Smooth muscle cell (in vitro differentiated cells): ENCODE measurements at regions not wholly inside any gene's neighbourhood (a gene's known extent, or its start where the extent isn't known, plus 50 kb on each side); places are given as distances from the start of the nearest gene placed in this dataset.
A peak's percentile ranks its signal among the peaks of the same experiment; 100 is the strongest.

Source experiments
- DNase-seq: peaks from one replicate; lab custom pipeline; 2025; ENCODE audit not compliant: unreplicated experiment; lab: John Stamatoyannopoulos, UW
- H2AFZ ChIP-seq: fragments of 200-600 bp; sonication (generic); 2 replicates; pipeline ENCODE4 v1.6.0; 2016; ENCODE audit warnings: antibody characterized with exemption, low read depth, mild to moderate bottlenecking
- H3F3A ChIP-seq: fragments of 200-600 bp; sonication (generic); 2 replicates; pipeline ENCODE4 v1.6.0; 2017; ENCODE audit warnings: antibody characterized with exemption, low read depth
- H3K27ac ChIP-seq: fragments of 200-600 bp; sonication (generic); 2 replicates; pipeline ENCODE4 v1.5.1; 2016; ENCODE audit warnings: low read depth, mild to moderate bottlenecking
- H3K27me3 ChIP-seq: fragments of 200-600 bp; sonication (generic); 2 replicates; pipeline ENCODE4 v1.6.1; 2016; ENCODE audit warnings: low read depth, mild to moderate bottlenecking
- H3K36me3 ChIP-seq: fragments of 200-600 bp; sonication (generic); 2 replicates; pipeline ENCODE4 v1.5.1; 2016; ENCODE audit warnings: low read depth
- H3K4me1 ChIP-seq: fragments of 200-600 bp; sonication (generic); 2 replicates; pipeline ENCODE4 v1.5.1; 2016; ENCODE audit warnings: low read depth
- H3K4me2 ChIP-seq: fragments of 200-600 bp; sonication (generic); 2 replicates; pipeline ENCODE4 v1.6.0; 2016; ENCODE audit warnings: mild to moderate bottlenecking
- H3K4me3 ChIP-seq: fragments of 200-600 bp; sonication (generic); 2 replicates; pipeline ENCODE4 v1.5.1; 2016; ENCODE audit warnings: mild to moderate bottlenecking
- H3K79me2 ChIP-seq: fragments of 200-600 bp; sonication (generic); 2 replicates; pipeline ENCODE4 v1.6.0; 2016; ENCODE audit warnings: low read depth, mild to moderate bottlenecking
- H3K9ac ChIP-seq: fragments of 200-600 bp; sonication (generic); 2 replicates; pipeline ENCODE4 v1.6.0; 2016; ENCODE audit warnings: low read depth
- H3K9me3 ChIP-seq: fragments of 200-600 bp; sonication (generic); replicated peaks from 2 replicates; pipeline ENCODE4 v1.5.1; 2016; ENCODE audit warnings: low read depth
- H4K20me1 ChIP-seq: fragments of 200-600 bp; sonication (generic); 2 replicates; pipeline ENCODE4 v1.6.0; 2016; ENCODE audit warnings: low read depth
- WGBS: methylation state at CpG from one replicate; pipeline ENCODE4 v1.1.7; 2016; ENCODE audit warnings: low lambda C conversion rate; 5-methylcytosine and 5-hydroxymethylcytosine counted together
- TF ChIP-seq, protein P1 (sequence below): fragments of 200-600 bp; sonication (generic); IDR thresholded peaks from 2 replicates; pipeline ENCODE4 v1.5.1; 2017; ENCODE audit warnings: borderline replicate concordance, mild to moderate bottlenecking, antibody characterized with exemption; ENCODE audit not compliant: insufficient read depth, poor library complexity, severe bottlenecking

DNA sequence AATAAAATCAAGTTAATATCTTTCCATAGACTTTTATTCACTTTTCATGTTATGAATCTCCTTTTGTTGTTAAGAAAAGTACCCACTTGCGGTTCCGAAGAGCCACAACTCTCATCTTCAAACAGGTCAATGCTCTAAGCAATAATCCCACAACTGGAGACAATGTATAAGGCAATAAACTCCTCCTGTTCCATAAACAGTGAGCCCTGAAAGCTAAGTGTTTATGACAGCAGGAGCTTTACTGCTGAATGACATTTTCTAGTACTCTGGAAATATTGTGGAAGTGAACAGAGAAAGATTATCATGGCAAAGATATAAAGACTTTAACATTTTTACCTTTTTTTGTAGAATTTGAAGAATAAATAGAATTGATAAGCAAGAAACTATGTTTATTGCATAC lies 213.5 kb upstream of the MBL2 start:
- H3K27ac ChIP-seq, result no peak overlapping the region
- H3K36me3 ChIP-seq, result no peaks in the 10 kb centered on the region
- H3K79me2 ChIP-seq, result no peaks in the 10 kb centered on the region
- no peak overlapping the region for H3K4me3 ChIP-seq
- no peaks in the 10 kb centered on the region for H4K20me1 ChIP-seq
- WGBS, result 73% methylated on average over 2 of the region's 2 CpGs
- H3K27me3 ChIP-seq, result no peaks in the 10 kb centered on the region
- H2AFZ ChIP-seq, result peak overlapping the region; percentile 28
- H3K9me3 ChIP-seq, result no peaks in the 10 kb centered on the region
- H3K4me1 ChIP-seq, result no peaks in the 10 kb centered on the region
- DNase-seq, result no peak
- no peaks in the 10 kb centered on the region for H3F3A ChIP-seq
- H3K9ac ChIP-seq, result no peak overlapping the region
- TF ChIP-seq, protein P1, sequence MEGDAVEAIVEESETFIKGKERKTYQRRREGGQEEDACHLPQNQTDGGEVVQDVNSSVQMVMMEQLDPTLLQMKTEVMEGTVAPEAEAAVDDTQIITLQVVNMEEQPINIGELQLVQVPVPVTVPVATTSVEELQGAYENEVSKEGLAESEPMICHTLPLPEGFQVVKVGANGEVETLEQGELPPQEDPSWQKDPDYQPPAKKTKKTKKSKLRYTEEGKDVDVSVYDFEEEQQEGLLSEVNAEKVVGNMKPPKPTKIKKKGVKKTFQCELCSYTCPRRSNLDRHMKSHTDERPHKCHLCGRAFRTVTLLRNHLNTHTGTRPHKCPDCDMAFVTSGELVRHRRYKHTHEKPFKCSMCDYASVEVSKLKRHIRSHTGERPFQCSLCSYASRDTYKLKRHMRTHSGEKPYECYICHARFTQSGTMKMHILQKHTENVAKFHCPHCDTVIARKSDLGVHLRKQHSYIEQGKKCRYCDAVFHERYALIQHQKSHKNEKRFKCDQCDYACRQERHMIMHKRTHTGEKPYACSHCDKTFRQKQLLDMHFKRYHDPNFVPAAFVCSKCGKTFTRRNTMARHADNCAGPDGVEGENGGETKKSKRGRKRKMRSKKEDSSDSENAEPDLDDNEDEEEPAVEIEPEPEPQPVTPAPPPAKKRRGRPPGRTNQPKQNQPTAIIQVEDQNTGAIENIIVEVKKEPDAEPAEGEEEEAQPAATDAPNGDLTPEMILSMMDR, result no peak
- no peak overlapping the region for H3K4me2 ChIP-seq

- H3K27ac ChIP-seq, result no peak overlapping the region
- H3K27me3 ChIP-seq, result no peaks in the 10 kb centered on the region
- H3K79me2 ChIP-seq, result no peaks in the 10 kb centered on the region
- DNase-seq, result no peak
- TF ChIP-seq, protein P1, result no peak
- H2AFZ ChIP-seq, result peak overlapping the region; percentile 61
- no peaks in the 10 kb centered on the region for H4K20me1 ChIP-seq
- H3K4me1 ChIP-seq, result no peaks in the 10 kb centered on the region
- H3K36me3 ChIP-seq, result no peaks in the 10 kb centered on the region
- no peak overlapping the region for H3K9ac ChIP-seq
- no peaks in the 10 kb centered on the region for H3F3A ChIP-seq
- peak overlapping the region; percentile 38 for H3K4me2 ChIP-seq
- H3K9me3 ChIP-seq, result no peaks in the 10 kb centered on the region
- H3K4me3 ChIP-seq, result no peak overlapping the region
These were observed 211.6 kb upstream of the MBL2 start for GRCh38 chr10:52984169-52984568.

DNA sequence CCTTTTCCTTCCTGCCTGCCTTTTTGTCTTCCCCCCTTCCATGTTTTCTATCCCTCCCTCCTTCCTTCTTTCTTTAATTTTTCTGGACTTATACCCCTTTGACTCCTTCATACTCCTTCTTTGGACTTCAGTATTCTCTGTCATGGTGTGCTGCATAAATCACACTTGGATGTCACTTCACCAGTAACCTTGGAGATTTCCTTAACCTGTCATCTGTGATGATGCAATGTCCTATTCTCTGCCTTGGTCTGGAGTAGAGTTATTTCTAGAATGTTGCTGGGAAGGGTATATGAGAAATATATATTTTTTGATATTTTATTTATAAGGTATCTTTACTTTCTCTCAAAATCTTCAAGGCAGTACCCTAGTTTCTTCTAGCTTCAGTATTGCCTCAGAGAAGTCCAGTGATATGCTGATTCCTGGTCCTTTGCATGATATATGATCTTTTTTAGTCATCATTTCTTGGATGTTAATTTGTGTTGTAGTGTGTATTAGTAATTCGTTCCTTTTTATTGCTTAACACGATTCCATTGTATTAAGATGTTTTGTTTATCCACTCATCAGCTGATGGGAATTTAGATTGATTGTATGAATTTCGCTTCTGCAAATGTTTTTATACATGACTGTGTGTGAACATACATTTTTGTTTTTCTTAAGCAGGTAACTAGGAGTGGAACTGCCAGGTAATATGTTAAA lies 206.9 kb upstream of the MBL2 start:
- H3K27me3 ChIP-seq, result no peaks in the 10 kb centered on the region
- no peak for DNase-seq
- no peaks in the 10 kb centered on the region for H3K79me2 ChIP-seq
- no peak overlapping the region for H3K9ac ChIP-seq
- no peak overlapping the region for H2AFZ ChIP-seq
- H3K4me2 ChIP-seq, result no peak overlapping the region
- H3K9me3 ChIP-seq, result no peaks in the 10 kb centered on the region
- no peaks in the 10 kb centered on the region for H3F3A ChIP-seq
- WGBS, result 94% methylated on average over 3 of the region's 3 CpGs
- no peak overlapping the region for H3K4me3 ChIP-seq
- TF ChIP-seq, protein P1, result no peak
- H3K27ac ChIP-seq, result no peak overlapping the region
- H3K36me3 ChIP-seq, result no peaks in the 10 kb centered on the region
- no peaks in the 10 kb centered on the region for H4K20me1 ChIP-seq
- no peaks in the 10 kb centered on the region for H3K4me1 ChIP-seq

DNA sequence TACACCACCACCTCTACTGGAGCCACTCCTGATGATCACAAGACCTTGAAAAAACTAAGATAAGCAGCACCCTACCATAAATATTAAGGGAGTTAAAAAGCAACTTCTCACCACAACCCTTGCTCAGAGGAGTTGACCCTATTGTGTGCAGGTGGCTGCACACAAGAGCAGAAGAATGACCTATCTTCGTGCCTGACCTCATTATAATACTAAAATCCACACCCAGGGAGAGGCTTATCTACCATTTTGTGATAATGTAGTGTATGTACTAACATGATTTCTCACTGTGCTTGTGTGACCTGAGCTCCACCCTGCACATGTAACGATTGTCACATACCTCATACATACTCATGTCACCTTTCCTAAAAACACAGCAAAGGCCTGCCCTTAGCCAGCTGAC lies 205.0 kb upstream of the MBL2 start:
- H3F3A ChIP-seq, result no peaks in the 10 kb centered on the region
- TF ChIP-seq, protein P1, result no peak
- H3K4me1 ChIP-seq, result no peaks in the 10 kb centered on the region
- 70% methylated on average over 2 of the region's 2 CpGs for WGBS
- no peak overlapping the region for H3K27ac ChIP-seq
- no peak overlapping the region for H2AFZ ChIP-seq
- no peak for DNase-seq
- no peaks in the 10 kb centered on the region for H4K20me1 ChIP-seq
- H3K4me2 ChIP-seq, result no peak overlapping the region
- H3K9ac ChIP-seq, result no peak overlapping the region
- H3K27me3 ChIP-seq, result no peaks in the 10 kb centered on the region
- no peak overlapping the region for H3K4me3 ChIP-seq
- H3K36me3 ChIP-seq, result no peaks in the 10 kb centered on the region
- H3K9me3 ChIP-seq, result no peaks in the 10 kb centered on the region
- H3K79me2 ChIP-seq, result no peaks in the 10 kb centered on the region
